HL-60 (cell line): ENCODE measurements at regions not wholly inside any gene's neighbourhood (a gene's known extent, or its start where the extent isn't known, plus 50 kb on each side); places are given as distances from the start of the nearest gene placed in this dataset.

Experiments
- DNase-seq, 2 experiments: peaks; one replicate each; pipeline ENCODE4 v3.0.0-alpha.2; 2010 to 2020; ENCODE audit warnings: low read depth in 1 of 2, low spot score in 1 of 2
- H3K27ac ChIP-seq: fragments of 250-450 bp; sonication (Bioruptor Pico); replicated peaks from 2 replicates; pipeline ENCODE4 v1.5.1; 2020; ENCODE audit warnings: mild to moderate bottlenecking, moderate library complexity
- H3K27me3 ChIP-seq: fragments of 250-450 bp; sonication (Bioruptor Pico); 2 replicates; pipeline ENCODE4 v1.5.1; 2021; ENCODE audit warnings: mild to moderate bottlenecking, moderate library complexity; ENCODE audit not compliant: insufficient read depth, poor library complexity, severe bottlenecking
- H3K4me3 ChIP-seq: replicated peaks from 2 replicates; pipeline ENCODE4 v1.5.1; 2011; ENCODE audit warnings: mild to moderate bottlenecking, control low read depth, low read length; ENCODE audit not compliant: insufficient read depth
- GABPA ChIP-seq: IDR thresholded peaks from 2 replicates; pipeline ENCODE4 v1.6.1; 2012; ENCODE audit warnings: low read depth
- POLR2AphosphoS5 ChIP-seq: IDR thresholded peaks from 2 replicates; pipeline ENCODE4 v1.6.1; 2012; ENCODE audit warnings: low read depth
- REST ChIP-seq: IDR thresholded peaks from 2 replicates; pipeline ENCODE4 v1.6.1; 2012; ENCODE audit warnings: low read depth; ENCODE audit not compliant: insufficient replicate concordance
- SPI1 ChIP-seq: IDR thresholded peaks from 2 replicates; pipeline ENCODE4 v1.6.1; 2012; ENCODE audit warnings: low read depth, mild to moderate bottlenecking, borderline replicate concordance
- TF ChIP-seq, protein P1 (sequence below): IDR thresholded peaks from one replicate; pipeline ENCODE4 v1.5.1; 2011; ENCODE audit warnings: low read length, control low read depth, inconsistent platforms; ENCODE audit not compliant: insufficient read depth

DNA sequence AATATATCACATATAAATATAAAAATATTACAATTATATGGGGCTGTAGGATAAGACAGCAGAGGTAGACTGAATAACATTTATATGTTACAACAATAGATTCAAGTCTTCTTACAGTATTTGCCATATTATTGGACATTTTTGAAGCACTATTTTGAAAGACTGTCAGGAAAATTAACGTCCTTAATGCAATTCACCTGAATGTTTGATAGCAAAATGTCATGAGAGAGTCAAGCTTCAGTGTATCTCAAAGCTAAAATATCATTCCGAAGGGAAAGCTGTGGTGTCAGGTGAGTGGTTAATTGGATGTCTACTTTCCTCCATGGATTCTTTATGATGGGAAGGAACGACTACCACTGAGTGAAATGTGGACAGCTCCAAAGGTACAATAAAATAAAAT lies 1004.0 kb downstream of the HACE1 start:
- no peak for DNase-seq
- H3K27me3 ChIP-seq = no peaks in the 10 kb centered on the region
- H3K4me3 ChIP-seq = no peak overlapping the region
- TF ChIP-seq SPI1 (no peak), POLR2AphosphoS5 (no peak), REST (no peak), GABPA (no peak)
- TF ChIP-seq, protein P1, sequence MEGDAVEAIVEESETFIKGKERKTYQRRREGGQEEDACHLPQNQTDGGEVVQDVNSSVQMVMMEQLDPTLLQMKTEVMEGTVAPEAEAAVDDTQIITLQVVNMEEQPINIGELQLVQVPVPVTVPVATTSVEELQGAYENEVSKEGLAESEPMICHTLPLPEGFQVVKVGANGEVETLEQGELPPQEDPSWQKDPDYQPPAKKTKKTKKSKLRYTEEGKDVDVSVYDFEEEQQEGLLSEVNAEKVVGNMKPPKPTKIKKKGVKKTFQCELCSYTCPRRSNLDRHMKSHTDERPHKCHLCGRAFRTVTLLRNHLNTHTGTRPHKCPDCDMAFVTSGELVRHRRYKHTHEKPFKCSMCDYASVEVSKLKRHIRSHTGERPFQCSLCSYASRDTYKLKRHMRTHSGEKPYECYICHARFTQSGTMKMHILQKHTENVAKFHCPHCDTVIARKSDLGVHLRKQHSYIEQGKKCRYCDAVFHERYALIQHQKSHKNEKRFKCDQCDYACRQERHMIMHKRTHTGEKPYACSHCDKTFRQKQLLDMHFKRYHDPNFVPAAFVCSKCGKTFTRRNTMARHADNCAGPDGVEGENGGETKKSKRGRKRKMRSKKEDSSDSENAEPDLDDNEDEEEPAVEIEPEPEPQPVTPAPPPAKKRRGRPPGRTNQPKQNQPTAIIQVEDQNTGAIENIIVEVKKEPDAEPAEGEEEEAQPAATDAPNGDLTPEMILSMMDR = no peak
- no peak overlapping the region for H3K27ac ChIP-seq

DNA sequence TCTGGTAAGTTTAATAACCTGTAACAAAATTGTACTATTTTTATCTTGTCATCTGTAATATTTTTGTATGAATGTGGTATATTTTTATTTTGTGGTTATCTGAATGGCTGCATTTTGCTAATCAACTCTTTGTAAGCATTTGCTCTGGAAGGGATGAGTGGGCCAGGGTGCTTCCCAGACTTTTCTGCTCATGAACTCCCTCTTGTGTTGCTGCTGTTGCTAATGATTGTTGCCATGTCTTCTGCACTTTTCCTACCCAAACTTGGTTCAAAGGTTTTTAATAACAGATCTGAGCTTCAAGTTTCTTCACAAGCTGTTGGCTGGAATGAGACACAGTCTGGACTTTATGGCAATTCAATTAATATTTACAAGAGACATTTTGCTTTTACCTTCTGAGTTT lies 1005.7 kb downstream of the HACE1 start:
- TF ChIP-seq POLR2AphosphoS5 (no peak), REST (no peak), SPI1 (no peak), GABPA (no peak)
- TF ChIP-seq, protein P1 = no peak
- no peak for DNase-seq
- H3K27ac ChIP-seq = no peak overlapping the region
- H3K4me3 ChIP-seq = no peak overlapping the region
- no peaks in the 10 kb centered on the region for H3K27me3 ChIP-seq

- no peaks in the 10 kb centered on the region for H3K27me3 ChIP-seq
- TF ChIP-seq, protein P1 = no peak
- TF ChIP-seq GABPA (no peak), SPI1 (no peak), REST (no peak), POLR2AphosphoS5 (no peak)
- H3K4me3 ChIP-seq = no peak overlapping the region
- no peak for DNase-seq
- no peak overlapping the region for H3K27ac ChIP-seq
Measured at GRCh38 chr6:103838457-103838856, 1021.3 kb downstream of the HACE1 start.
